Ascending aorta (tissue), 2 donors: ENCODE measurements at regions not wholly inside any gene's neighbourhood (a gene's known extent, or its start where the extent isn't known, plus 50 kb on each side); places are given as distances from the start of the nearest gene placed in this dataset.

Experiments used
- DNase-seq, 2 donors: peaks; one replicate each; pipeline ENCODE4 v3.0.0-alpha.2; 2019; ENCODE audit warnings: low spot score in 2 of 2
- H3K27ac ChIP-seq, 2 donors: fragments of 200-600 bp; sonication (generic); one replicate each; pipeline ENCODE4 v1.5.1; 2016 to 2017; ENCODE audit warnings: mild to moderate bottlenecking in 1 of 2
- H3K27me3 ChIP-seq: fragments of 200-600 bp; sonication (generic); one replicate; pipeline ENCODE4 v1.5.1; 2017
- H3K36me3 ChIP-seq, 2 donors: fragments of 200-600 bp; sonication (generic); one replicate each; pipeline ENCODE4 v1.5.1; 2016
- H3K4me1 ChIP-seq, 2 donors: fragments of 200-600 bp; sonication (generic); one replicate each; pipeline ENCODE4 v1.5.1; 2016 to 2017; ENCODE audit warnings: mild to moderate bottlenecking in 1 of 2
- H3K4me3 ChIP-seq, 2 donors: fragments of 200-600 bp; sonication (generic); one replicate each; pipeline ENCODE4 v1.5.1; 2016 to 2017; ENCODE audit warnings: mild to moderate bottlenecking in 1 of 2
- H3K9me3 ChIP-seq, 2 donors: fragments of 200-600 bp; sonication (generic); one replicate each; pipeline ENCODE4 v1.5.1; 2016
- intact Hi-C: fragments of 100-400 bp; cut with DNase I; formaldehyde crosslinking; loops from one replicate; pipeline ENCODE4 v1.15.1; 2023
- TF ChIP-seq, protein P1 (sequence below), 3 experiments: fragments of 200-600 bp in 2 of 3; fragments of 450-650 bp in 1 of 3; sonication (generic) in 2 of 3; IDR thresholded peaks; one replicate each; pipeline ENCODE4 v1.5.1; 2016 to 2019; ENCODE audit warnings: antibody characterized with exemption in 3 of 3, mild to moderate bottlenecking in 1 of 3, moderate library complexity in 1 of 3

DNA sequence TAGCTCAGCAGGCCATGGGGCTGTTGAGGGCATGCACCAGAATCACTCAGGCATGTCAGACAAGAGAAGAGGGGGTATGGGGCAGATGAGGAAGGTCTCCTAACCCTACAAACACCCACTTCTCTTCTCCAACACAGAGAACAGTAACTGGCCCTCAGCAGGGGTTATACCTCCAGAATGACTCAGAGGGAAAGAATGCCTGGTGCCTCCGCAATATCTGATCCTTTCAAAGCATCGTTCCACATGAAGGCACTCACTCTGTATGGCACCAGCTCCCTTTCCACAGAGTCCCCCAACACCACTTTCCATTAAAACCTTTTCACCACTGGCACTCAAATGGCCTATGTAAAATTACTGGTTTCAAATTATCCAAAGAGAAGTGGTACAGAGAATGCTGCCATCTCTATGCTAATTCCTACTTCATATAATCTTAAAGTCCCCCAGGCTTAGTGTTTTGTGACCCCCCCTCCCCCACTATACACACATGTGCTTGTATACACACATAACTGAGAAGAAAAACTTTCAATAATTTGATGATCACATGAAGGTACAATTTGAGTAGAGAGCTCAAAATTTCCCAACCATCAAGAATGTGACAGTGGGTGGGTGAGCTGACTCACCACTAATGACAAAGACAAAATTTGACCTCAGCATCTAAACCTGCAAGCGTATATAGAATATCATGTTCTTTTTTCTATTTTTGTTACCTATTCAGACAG is 91.5 kb downstream of the SIPA1L2 start:
- intact Hi-C loops = no loop called here
- Histone ChIP-seq H3K4me1 (no peaks in the 10 kb centered on the region), H3K9me3 (no peaks in the 10 kb centered on the region), H3K36me3 (no peaks in the 10 kb centered on the region), H3K27me3 (no peaks in the 10 kb centered on the region), H3K27ac (no peak overlapping the region), H3K4me3 (no peak overlapping the region)
- TF ChIP-seq, protein P1, sequence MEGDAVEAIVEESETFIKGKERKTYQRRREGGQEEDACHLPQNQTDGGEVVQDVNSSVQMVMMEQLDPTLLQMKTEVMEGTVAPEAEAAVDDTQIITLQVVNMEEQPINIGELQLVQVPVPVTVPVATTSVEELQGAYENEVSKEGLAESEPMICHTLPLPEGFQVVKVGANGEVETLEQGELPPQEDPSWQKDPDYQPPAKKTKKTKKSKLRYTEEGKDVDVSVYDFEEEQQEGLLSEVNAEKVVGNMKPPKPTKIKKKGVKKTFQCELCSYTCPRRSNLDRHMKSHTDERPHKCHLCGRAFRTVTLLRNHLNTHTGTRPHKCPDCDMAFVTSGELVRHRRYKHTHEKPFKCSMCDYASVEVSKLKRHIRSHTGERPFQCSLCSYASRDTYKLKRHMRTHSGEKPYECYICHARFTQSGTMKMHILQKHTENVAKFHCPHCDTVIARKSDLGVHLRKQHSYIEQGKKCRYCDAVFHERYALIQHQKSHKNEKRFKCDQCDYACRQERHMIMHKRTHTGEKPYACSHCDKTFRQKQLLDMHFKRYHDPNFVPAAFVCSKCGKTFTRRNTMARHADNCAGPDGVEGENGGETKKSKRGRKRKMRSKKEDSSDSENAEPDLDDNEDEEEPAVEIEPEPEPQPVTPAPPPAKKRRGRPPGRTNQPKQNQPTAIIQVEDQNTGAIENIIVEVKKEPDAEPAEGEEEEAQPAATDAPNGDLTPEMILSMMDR (IDR thresholded peaks at IDR 0.05) = no peak
- DNase-seq = no peak

GRCh38 chr1:232534552-232535517 is 95.1 kb downstream of the SIPA1L2 start:
- H3K36me3 ChIP-seq = no peaks in the 10 kb centered on the region
- no peaks in the 10 kb centered on the region for H3K9me3 ChIP-seq
- DNase-seq = no peak
- H3K4me1 ChIP-seq = no peaks in the 10 kb centered on the region
- TF ChIP-seq, protein P1 (IDR thresholded peaks at IDR 0.05) = no peak
- no peak overlapping the region for H3K4me3 ChIP-seq
- no peaks in the 10 kb centered on the region for H3K27me3 ChIP-seq
- intact Hi-C loops = no loop called here
- no peak overlapping the region for H3K27ac ChIP-seq

- TF ChIP-seq, protein P1 (IDR thresholded peaks at IDR 0.05) = no peak
- no peaks in the 10 kb centered on the region for H3K9me3 ChIP-seq
- no peak overlapping the region for H3K4me3 ChIP-seq
- DNase-seq = no peak
- no peaks in the 10 kb centered on the region for H3K27me3 ChIP-seq
- intact Hi-C loops = no loop called here
- H3K36me3 ChIP-seq = no peaks in the 10 kb centered on the region
- H3K4me1 ChIP-seq = no peaks in the 10 kb centered on the region
- no peak overlapping the region for H3K27ac ChIP-seq
These were observed 96.6 kb downstream of the SIPA1L2 start for GRCh38 chr1:232533328-232533727.

DNA sequence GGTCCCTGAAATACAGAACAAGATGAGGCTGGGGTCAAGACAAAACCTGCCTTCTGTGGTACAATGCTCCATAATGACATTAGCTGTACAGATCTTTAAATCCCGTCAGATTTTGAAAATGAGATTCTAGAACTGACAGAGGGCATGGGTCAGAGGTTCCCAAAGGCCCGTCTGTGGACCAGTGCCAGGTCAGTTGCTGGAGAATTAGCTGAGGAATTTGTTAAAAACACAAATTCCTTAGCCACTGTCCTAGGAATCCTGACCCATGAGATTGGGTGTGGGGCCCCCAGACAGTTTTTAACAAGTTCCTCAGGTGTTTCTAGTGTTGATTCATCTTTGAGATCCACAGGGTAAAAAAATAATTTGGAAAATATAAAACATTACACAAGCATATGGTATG is 97.0 kb downstream of the SIPA1L2 start:
- intact Hi-C loops = no loop called here
- H3K36me3 ChIP-seq = no peaks in the 10 kb centered on the region
- TF ChIP-seq, protein P1 (IDR thresholded peaks at IDR 0.05) = no peak
- H3K4me3 ChIP-seq = no peak overlapping the region
- H3K27me3 ChIP-seq = no peaks in the 10 kb centered on the region
- H3K27ac ChIP-seq = no peak overlapping the region
- H3K4me1 ChIP-seq = no peaks in the 10 kb centered on the region
- no peak for DNase-seq
- no peaks in the 10 kb centered on the region for H3K9me3 ChIP-seq

- Histone ChIP-seq H3K9me3 (no peaks in the 10 kb centered on the region), H3K4me3 (no peak overlapping the region), H3K36me3 (no peaks in the 10 kb centered on the region), H3K27me3 (no peaks in the 10 kb centered on the region), H3K27ac (no peak overlapping the region), H3K4me1 (no peaks in the 10 kb centered on the region)
- no peak for DNase-seq
- TF ChIP-seq, protein P1 (IDR thresholded peaks at IDR 0.05) = no peak
- intact Hi-C loops = no loop called here
These were observed 98.6 kb downstream of the SIPA1L2 start for GRCh38 chr1:232531291-232531690.
